Esophagus squamous epithelium (tissue), 5 donors: ENCODE measurements at regions not wholly inside any gene's neighbourhood (a gene's known extent, or its start where the extent isn't known, plus 50 kb on each side); places are given as distances from the start of the nearest gene placed in this dataset.

ENCODE experiments used
- DNase-seq: peaks from one replicate; lab custom pipeline; 2025; lab: John Stamatoyannopoulos, UW
- H3K27ac ChIP-seq, 4 donors: fragments of 200-600 bp; sonication (generic); one replicate each; pipeline ENCODE4 v1.5.1; 2016 to 2019; ENCODE audit warnings: mild to moderate bottlenecking in 1 of 4
- H3K27me3 ChIP-seq, 4 donors: fragments of 200-600 bp; sonication (generic); 1 replicate in 3 of 4; 2 replicates in 1 of 4; pipeline versions ENCODE4 v1.5.1 to v1.6.0; 2017 to 2021; ENCODE audit warnings: antibody characterized with exemption in 1 of 4
- H3K36me3 ChIP-seq, 3 donors: fragments of 200-600 bp; sonication (generic); one replicate each; pipeline ENCODE4 v1.5.1; 2016 to 2019
- H3K4me1 ChIP-seq, 3 donors: fragments of 200-600 bp; sonication (generic); one replicate each; pipeline ENCODE4 v1.5.1; 2017 to 2019
- H3K4me3 ChIP-seq, 4 donors: fragments of 200-600 bp; sonication (generic); 1 replicate in 3 of 4; 2 replicates in 1 of 4; pipeline ENCODE4 v1.5.1; 2016 to 2019; ENCODE audit warnings: mild to moderate bottlenecking in 2 of 4, moderate library complexity in 1 of 4
- H3K9me3 ChIP-seq, 3 donors: fragments of 200-600 bp; sonication (generic); one replicate each; pipeline ENCODE4 v1.5.1; 2016 to 2019
- POLR2A ChIP-seq, 4 donors: fragments of 450-650 bp; IDR thresholded peaks; one replicate each; pipeline ENCODE4 v1.6.1; 2017; ENCODE audit warnings: antibody characterized with exemption in 4 of 4, mild to moderate bottlenecking in 4 of 4, moderate library complexity in 3 of 4
- WGBS, 2 donors: methylation state at CpG; one replicate each; pipeline ENCODE4 v1.1.5; 2018; 5-methylcytosine and 5-hydroxymethylcytosine counted together
- intact Hi-C: fragments of 100-400 bp; cut with DNase I; formaldehyde crosslinking; loops from one replicate; pipeline ENCODE4 v1.15.0; 2022
- TF ChIP-seq, protein P1 (sequence below), 6 experiments: fragments of 450-650 bp in 4 of 6; fragments of 200-600 bp in 2 of 6; sonication (generic) in 2 of 6; IDR thresholded peaks; one replicate each; pipeline ENCODE4 v1.5.1; 2016 to 2019; ENCODE audit warnings: antibody characterized with exemption in 6 of 6, mild to moderate bottlenecking in 4 of 6, moderate library complexity in 4 of 6
- donor health status: DM: yes; HTN: yes; CAD: no.

DNA sequence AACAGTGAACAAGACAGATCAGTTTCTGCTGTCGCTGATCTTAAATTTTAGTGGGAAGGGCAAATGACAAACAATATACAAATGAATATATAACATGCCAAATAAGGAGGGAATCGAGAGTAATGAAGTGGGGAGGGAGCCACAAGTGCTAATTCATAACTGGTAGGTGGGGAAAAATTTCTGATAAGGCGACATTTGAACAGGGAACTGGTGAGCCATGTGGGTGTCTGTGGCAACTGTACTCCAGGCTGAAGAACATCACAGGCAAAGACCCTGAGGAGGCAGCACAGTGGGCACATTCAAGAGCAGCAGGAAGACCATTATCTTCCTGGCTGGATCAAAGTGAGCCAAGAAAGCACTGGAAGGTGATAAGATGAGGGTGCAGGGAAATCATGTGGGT lies 51.6 kb upstream of the CD28 start:
- H3K9me3 ChIP-seq = no peaks in the 10 kb centered on the region
- TF ChIP-seq POLR2A (IDR thresholded peaks at IDR 0.05) = no peak
- TF ChIP-seq, protein P1, sequence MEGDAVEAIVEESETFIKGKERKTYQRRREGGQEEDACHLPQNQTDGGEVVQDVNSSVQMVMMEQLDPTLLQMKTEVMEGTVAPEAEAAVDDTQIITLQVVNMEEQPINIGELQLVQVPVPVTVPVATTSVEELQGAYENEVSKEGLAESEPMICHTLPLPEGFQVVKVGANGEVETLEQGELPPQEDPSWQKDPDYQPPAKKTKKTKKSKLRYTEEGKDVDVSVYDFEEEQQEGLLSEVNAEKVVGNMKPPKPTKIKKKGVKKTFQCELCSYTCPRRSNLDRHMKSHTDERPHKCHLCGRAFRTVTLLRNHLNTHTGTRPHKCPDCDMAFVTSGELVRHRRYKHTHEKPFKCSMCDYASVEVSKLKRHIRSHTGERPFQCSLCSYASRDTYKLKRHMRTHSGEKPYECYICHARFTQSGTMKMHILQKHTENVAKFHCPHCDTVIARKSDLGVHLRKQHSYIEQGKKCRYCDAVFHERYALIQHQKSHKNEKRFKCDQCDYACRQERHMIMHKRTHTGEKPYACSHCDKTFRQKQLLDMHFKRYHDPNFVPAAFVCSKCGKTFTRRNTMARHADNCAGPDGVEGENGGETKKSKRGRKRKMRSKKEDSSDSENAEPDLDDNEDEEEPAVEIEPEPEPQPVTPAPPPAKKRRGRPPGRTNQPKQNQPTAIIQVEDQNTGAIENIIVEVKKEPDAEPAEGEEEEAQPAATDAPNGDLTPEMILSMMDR (IDR thresholded peaks at IDR 0.05) = no peak
- no peaks in the 10 kb centered on the region for H3K27me3 ChIP-seq
- intact Hi-C loops = loop anchor here (10.0 kb wide), 1 partner anchor 160 kb away; no protein-coding TSS in a partner anchor
- H3K36me3 ChIP-seq = no peaks in the 10 kb centered on the region
- WGBS, 2 donors = 74 to 76% methylated on average over 3 of the region's 3 CpGs
- no peak overlapping the region for H3K27ac ChIP-seq
- no peak overlapping the region for H3K4me3 ChIP-seq
- peaks cover 6 to 52% (median 21%) of the 10 kb centered on the region in 3 donors for H3K4me1 ChIP-seq
- no peak for DNase-seq

DNA sequence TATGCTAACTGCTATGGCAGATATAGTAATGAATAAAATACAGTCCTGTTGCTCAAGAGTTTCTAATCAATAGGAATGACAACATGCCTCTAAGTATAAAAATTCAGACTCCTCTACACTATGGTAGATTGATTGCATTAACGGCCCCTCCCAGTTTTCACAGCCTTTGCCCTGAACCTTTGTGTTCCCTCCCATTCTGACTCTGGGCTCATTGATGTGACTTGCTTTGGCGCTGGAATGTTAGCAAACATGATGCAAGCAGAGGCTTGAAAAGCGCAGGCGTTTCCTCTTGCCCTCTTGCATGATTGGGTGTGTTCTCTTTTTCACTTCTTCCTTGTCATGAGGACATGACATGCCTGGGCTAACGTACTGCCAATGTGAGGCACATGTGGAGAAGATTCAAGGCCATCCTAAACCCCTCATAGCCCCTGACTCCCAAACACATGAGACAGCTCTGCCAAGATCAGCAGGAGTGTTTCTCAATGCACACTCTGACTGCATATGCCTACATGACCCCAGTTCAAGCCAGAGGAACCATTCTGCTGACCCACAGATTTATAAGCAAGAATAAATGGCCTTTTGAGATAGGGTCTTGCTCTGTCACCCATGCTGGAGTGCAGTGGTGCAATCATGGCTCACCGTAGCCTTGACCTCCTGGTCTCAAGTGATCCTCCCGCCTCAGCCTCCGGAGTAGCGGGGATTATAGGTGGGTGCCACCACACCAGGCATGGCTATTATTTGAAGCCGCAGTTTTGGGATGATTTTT lies 49.7 kb upstream of the CD28 start:
- no peak overlapping the region for H3K4me3 ChIP-seq
- intact Hi-C loops = loop anchor here (10.0 kb wide), 1 partner anchor 158 kb away; no protein-coding TSS in a partner anchor

More for the DNA sequence above, 49.7 kb upstream of the CD28 start:
- H3K27me3 ChIP-seq = no peaks in the 10 kb centered on the region
- no peaks in the 10 kb centered on the region for H3K9me3 ChIP-seq
- 49 to 55% methylated on average over 4 to 10 of the region's 10 CpGs for WGBS, 2 donors
- DNase-seq = peak; percentile 27
- no peaks in the 10 kb centered on the region for H3K36me3 ChIP-seq
- H3K27ac ChIP-seq = peak overlapping the region; percentile 79 to 85 (median 80)
- TF ChIP-seq POLR2A (IDR thresholded peaks at IDR 0.05) = no peak
- TF ChIP-seq, protein P1 (IDR thresholded peaks at IDR 0.05) = no peak
- peaks cover 0 to 34% (median 7%) of the 10 kb centered on the region in 3 donors for H3K4me1 ChIP-seq
